Activated CD8-positive, alpha-beta memory T cell treated with anti-CD3 and anti-CD28 coated beads for 1 hour (primary cell): ENCODE measurements at regions not wholly inside any gene's neighbourhood (a gene's known extent, or its start where the extent isn't known, plus 50 kb on each side); places are given as distances from the start of the nearest gene placed in this dataset.

Experiments used
- DNase-seq, 2 donors: peaks; one replicate each; pipeline ENCODE4 v3.0.0-alpha.2; 2020; ENCODE audit warnings: low read depth in 1 of 2; ENCODE audit errors: extremely low read depth in 1 of 2

DNA sequence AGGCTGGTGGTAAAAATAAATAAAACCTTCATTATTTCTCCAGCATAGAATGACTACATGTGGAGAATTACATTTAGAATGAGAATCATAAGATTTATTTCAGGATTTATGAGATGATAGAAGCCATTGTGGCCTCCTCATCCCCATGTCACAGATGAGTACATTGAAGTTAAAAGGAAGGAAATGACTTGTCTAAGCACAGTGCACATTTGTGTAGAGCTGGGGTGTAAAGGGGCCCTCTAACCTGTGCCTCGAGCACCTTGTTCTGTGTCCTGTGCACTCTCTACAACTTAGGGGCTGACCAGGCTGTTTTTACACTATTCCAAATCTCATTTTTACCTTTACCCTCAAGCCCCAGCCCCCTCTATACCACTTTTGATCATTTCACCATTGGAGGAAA is 179.4 kb downstream of the RHOU start:
- DNase-seq = no peak

DNA sequence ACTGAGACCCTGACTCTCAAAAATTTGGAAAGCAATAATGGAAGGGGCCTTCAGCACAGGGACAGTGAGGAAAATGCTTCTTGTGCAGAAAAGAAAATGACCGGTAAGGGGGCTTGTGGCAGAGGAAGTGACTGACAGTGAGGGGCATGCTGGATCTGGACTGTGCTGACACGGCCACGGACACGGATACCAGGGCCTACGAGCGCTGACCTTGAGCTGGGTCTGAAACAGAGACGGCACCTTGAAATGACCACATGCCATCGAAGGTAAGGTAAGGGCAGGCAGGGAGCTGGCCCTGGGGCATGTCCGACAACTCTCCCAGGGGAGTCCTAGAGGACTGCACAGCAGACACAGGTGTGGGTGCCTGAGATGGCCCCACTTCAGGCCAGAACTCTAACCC is 182.1 kb downstream of the RHOU start:
- DNase-seq = no peak

DNA sequence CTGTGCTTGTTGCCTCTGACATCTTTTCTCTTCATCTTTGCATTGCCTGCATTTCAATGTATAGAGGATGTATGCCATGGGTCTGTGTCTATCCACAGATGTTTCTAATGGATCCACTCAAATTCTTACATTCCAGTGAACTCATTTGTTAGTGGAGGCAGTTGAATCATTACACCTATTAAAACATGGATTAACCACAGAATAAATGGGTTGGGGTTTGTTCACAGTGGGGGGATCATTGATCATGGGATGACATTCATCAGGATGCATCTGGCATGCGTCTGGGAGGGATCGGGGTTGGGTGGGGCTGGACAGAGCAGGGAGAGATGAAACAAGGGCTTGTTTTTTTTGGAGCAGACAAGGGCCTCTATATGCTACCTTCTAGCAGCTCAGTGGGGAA is 182.5 kb downstream of the RHOU start:
- no peak for DNase-seq

DNA sequence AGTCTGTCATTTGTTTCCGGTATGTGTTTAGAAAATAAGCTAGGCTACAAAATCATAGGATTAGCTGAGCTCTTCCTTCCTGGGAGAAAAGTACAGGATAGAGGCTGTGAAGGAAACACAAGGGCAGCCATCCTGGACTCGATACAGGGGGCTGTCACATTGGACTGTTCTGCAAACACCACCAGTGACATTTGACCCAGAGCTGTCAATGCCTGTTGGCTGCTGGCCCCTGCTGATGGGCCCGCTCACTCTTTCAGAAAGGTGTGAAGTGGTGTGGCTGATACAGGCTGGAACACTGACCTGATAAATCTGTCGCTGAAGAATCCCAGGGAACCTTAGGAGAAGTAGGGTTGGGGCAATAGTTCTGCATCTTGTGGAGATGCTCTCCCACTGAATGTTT is 183.1 kb downstream of the RHOU start:
- no peak for DNase-seq

DNA sequence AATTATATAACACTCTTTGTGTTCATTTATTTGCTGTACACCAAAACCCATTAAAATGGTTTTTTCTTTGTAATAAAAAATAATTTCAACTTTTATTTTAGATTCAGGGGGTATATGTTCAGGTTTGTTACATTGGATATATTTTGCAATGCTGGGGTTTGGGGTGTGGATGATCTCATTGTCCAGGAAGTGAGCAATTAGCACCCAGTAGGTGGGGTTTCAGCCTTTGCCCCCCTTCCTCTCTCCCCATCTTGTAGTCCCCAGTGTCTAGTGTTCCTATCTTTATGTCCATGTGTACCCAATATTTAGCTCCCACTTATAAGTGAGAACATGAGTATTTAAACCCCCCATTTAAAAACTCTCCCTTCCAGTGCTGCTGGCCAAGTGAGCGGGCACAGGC is 184.6 kb downstream of the RHOU start:
- DNase-seq = no peak

DNA sequence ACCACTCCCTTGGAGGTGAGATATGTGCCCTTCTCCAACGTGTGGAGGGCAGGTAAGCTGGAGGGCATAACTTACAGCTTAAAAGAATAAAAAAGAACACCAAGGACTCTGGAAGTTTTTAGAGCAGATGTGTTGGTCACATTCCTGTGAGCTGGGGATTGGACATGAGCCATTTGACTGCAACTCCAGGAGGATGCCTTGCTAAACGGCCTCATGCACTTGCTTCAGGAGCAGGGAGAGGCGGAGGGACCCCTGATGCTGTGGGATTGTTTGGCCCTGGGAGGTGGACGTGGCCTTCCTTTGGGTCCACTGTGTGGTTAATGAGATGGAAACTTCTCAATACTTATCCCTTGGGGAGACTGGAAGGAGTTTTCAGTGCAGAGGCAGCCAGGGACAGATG is 185.6 kb downstream of the RHOU start:
- DNase-seq = no peak

DNA sequence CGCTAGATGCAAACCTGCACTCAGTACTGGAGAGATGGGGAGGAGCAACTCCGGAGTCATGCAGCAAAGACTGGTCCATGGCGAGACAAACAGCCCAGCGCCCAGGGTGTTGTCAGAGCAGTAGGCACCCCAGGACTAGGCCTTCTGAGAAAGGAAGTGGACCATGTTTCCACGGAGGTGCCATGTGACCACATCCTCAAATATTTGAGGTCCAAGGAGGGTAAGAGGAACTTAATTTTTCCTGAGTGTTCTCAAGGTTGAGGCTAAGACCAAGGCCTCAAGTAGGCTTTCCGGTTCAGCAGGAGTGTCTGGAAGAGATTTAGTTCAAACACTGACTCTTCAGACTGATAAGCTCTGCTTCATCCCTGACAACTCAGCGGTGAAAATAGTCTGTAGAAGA is 186.2 kb downstream of the RHOU start:
- no peak for DNase-seq

DNA sequence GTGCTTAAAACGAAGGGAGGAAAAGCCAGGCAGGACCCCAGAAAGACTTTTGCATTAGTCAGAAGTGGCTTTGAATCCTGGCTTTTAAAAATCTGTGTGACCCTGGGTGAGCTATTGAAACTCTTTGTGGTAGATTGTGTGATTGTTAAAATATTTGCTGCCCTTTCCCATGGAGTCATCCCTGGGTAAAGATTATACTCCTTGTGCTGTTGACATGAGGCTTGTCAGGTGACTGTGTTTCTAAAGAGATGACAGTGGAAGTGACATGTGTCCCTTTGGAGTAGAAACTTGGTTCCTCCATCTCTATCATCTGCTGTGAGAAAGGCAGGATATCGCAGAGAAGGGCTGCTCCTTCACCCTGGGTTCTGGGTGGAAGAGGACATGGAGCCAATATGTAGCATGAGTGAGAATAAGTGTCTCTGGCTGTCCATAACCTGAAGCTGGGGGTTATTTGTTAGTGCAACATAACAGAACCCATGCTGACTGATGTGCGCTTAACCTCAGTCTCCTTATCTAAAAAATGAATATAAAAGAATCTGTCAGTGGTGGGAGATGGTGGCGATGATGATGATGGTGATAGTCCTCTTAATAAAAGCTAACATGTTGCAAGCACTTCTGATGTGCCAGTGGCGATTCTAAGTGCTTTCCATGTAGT is 187.6 kb downstream of the RHOU start:
- DNase-seq = no peak

DNA sequence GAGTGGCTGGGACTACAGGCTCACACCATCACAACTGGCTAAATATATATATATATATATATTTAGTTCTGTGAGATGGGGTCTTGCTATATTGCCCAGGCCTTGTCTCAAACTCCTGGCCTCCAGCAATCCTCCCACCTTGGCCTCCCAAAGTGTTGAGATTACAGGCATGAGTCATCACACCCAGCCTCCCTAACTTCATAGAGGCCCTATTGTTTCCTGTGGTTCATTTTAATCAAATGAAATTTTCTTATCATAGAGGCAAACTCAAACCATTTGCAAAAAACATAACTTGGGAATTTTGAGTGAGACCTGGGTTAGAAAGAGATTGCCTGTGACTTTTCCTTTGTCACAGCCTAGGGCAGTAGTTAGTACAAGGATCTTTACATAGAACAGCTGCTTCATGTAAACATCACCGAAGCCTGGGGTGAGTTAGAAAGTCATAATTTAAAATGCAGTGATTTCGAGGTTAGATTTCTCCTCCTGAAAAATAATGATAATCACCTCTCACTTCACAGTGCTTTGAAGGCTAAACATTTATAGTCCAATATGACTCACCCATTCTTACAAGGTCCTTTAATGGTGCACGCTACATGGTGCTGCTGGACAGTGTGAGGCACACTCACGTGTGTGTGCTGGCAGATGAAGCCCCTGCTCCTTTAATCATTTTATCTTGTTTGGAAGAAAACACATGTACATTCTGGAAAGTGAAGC is 188.9 kb downstream of the RHOU start:
- DNase-seq = no peak

DNA sequence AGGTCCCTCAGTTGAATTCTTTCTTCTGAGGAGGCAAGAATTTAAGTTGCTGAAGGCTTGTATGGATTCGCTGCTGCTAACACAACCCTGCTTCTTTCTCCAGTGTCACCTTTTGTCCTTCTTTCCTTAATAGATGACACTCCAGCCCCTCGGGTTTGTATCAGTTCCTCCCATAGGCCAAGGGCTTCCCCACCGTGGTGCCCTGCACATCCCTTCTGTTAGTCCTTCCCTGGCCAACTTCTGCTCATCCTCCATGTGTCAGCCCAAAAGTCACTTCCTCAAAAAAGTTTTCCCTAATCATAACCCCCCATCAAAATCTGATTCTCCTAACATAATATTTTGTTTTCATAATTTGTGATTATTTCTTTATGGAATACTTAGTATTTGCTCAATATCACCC is 190.4 kb downstream of the RHOU start:
- DNase-seq = no peak

DNA sequence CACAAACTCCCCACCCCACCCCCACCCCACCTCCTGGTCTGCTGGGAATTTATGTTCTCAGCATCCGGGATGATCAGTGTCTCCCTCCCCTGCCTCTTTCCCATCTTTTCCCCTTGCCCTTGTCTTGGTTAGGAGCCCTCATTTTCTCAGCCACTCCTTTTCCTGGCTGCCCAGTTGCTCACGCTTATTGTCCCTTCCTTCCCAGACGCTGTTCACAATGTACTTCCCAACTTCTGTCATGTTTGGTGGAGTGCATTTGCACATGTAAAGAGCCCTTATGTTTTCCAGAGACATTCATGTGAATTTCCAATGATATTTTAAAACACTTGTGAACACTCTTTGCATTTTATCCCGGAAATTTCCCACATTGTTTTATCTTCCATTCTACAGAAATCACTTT is 192.1 kb downstream of the RHOU start:
- no peak for DNase-seq

DNA sequence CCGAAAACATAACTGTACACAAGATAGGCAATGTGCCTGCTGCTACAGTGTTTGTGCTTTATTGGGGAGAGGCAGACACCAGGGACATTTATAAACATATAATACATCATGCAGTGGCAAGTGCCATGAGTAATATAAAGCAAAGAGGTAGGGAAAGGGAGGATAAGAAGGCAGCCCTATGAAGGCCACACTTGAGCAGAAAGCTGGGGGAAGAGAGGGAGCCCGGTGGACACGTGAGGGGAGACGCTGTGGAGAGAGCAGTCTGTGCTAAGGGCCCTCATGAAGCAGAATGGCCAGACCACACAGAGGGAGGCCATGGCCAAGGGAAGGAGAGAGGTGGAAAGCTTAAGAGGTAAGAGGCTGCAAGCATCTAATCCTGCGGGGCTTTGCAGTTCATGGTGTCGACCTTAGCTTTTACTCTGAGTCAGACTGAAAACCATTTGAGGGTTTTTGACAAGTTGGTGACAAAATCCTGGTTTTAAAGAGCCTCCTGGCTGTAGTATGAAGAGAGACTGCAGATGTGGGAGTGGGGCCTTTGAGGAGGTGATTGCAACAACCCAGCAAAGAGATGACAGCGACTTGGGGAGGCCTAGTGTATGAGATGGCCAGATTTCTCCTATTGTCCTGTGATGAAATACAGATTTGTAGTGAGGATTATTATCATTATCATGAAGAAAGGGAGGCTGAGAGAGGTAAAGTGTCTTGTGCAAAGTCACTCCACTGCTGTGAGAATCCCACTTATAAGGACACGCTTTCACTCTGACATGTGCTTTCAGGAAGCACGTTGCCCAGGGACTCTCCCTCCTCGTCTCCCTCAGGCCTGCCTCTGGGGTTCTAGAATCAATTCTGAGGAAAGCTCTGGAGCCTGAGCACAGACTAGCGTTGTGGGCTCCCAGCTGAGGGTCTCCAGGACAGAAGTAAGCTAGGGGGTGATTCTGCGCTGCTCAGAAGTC is 192.9 kb downstream of the RHOU start:
- no peak for DNase-seq

DNA sequence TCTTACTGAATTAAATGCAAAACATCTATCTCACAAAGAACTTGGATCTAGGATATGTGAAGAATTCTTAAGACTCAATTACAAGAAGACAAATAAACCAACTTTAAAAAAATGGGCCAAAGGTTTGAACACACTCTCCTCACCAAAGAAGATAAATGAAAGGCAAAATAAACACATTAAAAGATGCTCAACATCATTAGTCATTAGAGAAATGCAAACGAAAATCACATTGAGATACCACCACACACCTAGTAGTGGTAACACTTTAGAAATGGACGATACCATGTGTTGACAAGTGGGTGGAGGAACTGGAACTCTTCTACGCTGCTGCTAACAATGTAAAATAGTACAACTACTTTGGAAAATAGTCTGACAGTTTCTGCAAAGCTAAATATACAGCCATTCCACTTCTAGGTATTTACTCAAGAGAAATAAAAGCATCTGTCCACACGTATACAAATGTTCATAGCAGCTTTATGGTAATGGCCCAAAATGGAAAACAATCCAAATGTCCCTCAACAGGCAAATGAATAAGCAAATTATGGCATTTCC is 194.3 kb downstream of the RHOU start:
- no peak for DNase-seq

DNA sequence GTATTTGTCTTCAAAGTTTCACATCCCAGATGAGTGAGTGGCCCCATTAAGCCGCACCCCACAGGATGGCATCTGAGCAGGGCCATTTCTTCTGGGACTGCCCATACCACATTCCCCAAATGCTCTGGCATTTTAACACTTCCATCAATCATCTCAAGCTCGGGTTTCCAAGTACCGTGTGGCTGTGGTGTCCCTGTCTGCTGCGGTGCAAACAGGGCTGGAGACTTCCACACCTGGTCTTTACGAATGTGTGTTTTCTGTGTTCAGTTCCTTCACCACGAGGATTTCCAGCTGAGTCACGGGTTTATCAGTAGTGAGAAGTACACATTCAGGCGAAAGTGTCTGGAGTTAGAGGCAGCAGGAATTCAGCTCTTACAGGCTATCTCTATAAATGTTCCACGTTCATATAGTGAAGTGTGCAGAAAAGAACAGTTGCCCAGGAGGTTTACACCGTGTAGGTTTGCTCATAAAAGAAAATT is 195.2 kb downstream of the RHOU start:
- DNase-seq = no peak

DNA sequence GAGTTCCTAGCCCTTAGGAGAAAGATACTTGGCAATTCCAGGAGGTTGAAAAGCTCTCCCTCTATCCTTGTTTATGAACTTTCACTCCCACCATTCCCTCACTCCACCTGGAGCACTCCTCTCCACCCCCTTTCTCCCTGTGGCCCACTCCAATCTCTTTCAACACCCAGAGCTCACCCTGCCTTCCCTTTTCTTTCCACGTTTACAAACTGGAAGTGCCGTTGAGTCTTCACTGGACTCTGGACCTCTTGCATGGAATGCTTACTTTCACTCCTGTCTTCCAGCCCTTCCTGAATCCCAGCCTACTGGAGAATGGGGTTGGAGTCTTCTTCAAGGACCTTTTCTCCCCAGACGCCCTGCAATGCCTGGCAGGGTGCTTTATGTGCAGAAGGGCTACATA is 198.5 kb downstream of the RHOU start:
- no peak for DNase-seq

DNA sequence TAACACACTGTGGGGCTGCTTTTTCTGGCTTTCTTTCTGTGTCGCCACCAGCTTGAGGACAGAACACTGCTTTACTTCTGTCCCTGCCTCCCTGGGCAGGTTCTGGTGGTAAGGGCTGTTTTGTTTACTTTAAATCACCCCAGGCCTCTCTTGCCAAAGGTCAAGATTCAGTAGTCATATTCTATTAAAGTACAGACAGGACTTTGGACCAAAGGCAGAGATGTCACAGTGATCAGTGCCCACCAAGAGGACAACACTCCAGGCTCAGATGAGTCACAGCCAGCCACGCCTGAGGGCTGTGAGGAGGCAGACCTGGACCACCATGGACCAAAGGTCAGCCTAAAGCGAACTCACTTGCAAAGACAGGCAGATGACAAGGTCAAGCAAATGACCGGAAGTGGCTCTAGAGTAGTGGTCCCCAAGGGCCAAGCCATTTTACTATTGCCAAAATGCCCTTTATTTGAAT is 200.0 kb downstream of the RHOU start:
- DNase-seq = no peak

DNA sequence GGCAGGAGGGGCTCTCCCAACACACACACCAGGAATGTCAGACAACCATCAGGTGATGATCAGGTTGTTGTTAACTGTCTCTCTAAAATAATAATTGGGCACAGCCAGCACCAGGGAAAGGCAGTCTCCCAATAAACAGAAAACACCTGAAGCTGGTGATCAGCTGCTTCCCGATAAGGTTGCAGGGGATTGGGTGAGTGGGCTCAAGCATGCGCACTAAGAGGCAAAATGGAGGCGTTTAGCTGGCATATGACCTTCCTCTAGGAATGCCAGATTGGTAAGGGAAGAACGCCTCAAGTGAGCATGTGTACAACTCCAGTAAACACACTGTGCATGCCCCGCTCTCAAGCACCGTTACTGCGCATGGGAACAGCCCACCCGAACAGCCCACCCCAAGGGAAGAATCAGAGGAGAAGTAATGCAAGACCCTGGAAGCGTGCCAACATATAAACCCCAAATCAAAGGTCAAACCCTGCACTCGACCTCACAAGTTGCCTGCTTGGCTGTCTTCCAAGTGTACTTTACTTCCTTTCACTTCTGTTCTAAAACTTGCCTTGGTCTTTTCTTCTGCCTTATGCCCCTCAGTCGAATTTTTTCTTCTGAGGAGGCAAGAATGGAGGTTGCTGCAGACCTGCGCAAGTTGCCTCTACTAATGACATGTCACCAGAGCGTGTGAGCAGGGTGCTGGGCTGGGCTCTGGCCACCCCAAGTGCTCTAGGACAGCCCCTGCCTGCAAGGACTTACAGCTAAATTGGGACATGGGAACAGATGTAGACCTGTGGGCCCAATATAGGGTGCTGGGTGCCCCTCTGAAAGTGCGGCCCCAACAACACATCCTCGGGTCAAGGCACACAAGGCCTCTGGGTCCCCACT is 200.8 kb downstream of the RHOU start:
- no peak for DNase-seq

DNA sequence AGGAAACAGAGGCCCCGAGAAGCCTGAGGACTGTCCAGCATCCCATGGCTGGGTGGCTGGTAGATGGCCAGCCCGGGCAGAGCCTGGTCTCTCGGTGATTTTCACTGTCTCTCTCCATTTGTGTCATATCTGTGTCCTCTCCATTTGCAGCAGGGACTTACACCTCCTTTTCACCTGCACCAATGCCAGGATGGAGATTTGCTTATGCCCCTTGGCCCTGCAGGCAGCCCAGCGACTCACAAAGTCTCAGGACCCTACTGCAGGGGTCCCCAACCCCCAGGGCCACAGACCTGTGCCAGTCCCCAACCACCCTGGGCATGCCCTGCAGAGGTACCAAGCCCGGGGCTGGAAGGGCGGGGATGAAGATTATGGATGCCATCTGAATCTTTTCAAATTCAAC is 201.6 kb downstream of the RHOU start:
- no peak for DNase-seq

DNA sequence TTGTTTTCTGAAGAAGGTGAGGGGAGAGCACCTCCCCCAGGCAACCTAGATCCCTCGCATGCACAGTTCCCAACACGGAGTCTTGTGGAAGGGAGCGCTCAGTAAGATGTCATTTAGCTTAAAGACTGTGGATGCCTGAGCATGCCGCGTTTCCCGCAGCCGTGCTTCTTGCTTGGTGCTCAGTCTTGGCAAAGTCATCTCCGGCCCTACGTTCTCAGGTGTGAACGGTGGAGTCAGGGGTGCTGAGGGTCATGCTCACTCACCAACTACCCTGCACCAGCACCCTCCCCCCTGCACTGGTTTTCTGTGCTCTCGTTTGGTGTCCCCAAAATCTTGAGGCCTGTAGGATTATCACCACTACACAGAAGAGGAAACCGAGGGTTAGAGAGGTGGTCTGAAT is 202.1 kb downstream of the RHOU start:
- DNase-seq = no peak

DNA sequence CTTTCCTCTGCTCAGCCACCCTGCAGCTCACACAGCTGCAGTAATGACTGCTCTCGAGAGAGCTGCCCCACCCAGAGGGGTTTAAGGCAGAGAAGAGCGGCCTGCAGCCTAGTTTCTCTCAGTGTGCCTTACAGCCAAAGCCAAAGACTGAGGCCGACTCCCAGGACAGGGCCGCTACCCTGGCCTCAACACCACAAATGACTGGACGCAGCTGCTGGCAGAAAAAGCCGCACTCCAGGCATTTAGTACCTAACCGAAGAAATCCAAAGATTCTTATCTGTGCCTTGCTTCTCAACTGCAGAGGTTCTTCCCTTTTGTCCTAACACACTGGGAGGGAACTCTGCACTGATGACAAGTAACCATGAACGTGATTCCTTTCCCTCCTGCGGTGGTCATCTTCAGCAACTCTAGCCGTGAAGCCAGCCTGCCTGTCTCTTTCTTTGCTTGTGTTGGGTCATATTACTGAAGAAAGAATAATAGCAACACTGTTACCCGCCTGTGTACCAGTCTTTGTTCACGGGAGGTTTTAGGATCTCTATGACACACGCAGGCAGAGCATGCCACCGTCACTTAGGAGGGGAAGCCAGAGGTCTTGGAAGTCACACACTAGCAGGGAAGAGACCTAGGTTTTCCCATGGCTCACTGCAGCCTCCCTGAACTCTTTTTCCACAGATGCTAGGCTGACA is 202.7 kb downstream of the RHOU start:
- no peak for DNase-seq
